Cardiac muscle cell (in vitro differentiated cells and primary cell): ENCODE measurements at regions not wholly inside any gene's neighbourhood (a gene's known extent, or its start where the extent isn't known, plus 50 kb on each side); places are given as distances from the start of the nearest gene placed in this dataset.

Experiments used
- DNase-seq, 2 donors: peaks; one replicate each; pipeline versions ENCODE4 v3.0.0 to v3.0.0-alpha.2; 2010 to 2017; ENCODE audit warnings: low read depth in 1 of 2, low spot score in 1 of 2
- H3K27ac ChIP-seq: fragments of 200-600 bp; sonication (generic); 2 replicates; pipeline ENCODE4 v1.5.1; 2016
- H3K27me3 ChIP-seq: fragments of 200-600 bp; sonication (generic); 2 replicates; pipeline ENCODE4 v1.6.0; 2016; ENCODE audit warnings: control low read depth
- H3K36me3 ChIP-seq: fragments of 200-600 bp; sonication (generic); 2 replicates; pipeline ENCODE4 v1.5.1; 2016; ENCODE audit warnings: control low read depth
- H3K4me1 ChIP-seq: fragments of 200-600 bp; sonication (generic); 2 replicates; pipeline ENCODE4 v1.8.1; 2017; ENCODE audit warnings: low read depth, mild to moderate bottlenecking, mixed run types
- H3K4me3 ChIP-seq: fragments of 200-600 bp; sonication (generic); 2 replicates; pipeline ENCODE4 v1.5.1; 2016; ENCODE audit warnings: mild to moderate bottlenecking
- H3K9me3 ChIP-seq: fragments of 200-600 bp; sonication (generic); 2 replicates; pipeline ENCODE4 v1.5.1; 2017; ENCODE audit warnings: low read depth, mild to moderate bottlenecking, control low read depth
- TF ChIP-seq, protein P1 (sequence below): IDR thresholded peaks from 2 replicates; pipeline ENCODE4 v1.5.1; 2012; ENCODE audit warnings: low read depth, mild to moderate bottlenecking, low read length

DNA sequence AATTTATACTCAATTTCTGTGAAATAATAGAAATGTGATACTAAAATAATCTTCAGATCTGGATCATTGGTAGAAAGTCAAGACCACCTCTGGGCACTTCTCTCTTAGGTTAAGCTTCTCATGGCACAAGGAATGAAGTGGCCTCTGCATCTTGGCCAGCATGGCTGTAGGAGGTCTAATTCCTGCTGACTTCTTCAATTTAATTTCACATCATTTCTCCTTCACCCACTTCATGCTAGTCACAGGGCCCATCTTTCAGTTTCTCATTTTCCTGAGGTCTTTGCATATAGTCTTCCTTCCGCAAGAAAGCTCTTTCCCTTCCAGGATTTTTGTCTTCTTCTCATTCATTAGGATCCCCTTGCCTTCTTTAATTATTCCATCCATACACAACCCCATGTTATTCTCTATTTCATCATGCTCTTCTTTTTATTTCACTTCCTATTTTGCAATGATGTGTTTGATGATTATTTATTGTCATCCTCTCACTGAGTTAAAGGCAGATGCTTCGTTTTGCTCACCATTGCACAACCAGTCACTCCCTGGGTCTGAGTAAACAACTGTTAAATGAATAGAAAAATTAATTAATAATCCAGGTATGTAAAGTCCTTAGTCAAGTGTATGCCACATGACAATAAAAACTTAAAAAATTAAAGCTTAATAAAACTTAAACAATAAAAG lies 397.4 kb downstream of the SPRY2 start:
- Histone ChIP-seq H3K4me3 (no peak overlapping the region), H3K27ac (no peak overlapping the region), H3K9me3 (no peaks in the 10 kb centered on the region), H3K36me3 (no peaks in the 10 kb centered on the region), H3K27me3 (no peaks in the 10 kb centered on the region), H3K4me1 (no peaks in the 10 kb centered on the region)
- no peak for DNase-seq
- TF ChIP-seq, protein P1, sequence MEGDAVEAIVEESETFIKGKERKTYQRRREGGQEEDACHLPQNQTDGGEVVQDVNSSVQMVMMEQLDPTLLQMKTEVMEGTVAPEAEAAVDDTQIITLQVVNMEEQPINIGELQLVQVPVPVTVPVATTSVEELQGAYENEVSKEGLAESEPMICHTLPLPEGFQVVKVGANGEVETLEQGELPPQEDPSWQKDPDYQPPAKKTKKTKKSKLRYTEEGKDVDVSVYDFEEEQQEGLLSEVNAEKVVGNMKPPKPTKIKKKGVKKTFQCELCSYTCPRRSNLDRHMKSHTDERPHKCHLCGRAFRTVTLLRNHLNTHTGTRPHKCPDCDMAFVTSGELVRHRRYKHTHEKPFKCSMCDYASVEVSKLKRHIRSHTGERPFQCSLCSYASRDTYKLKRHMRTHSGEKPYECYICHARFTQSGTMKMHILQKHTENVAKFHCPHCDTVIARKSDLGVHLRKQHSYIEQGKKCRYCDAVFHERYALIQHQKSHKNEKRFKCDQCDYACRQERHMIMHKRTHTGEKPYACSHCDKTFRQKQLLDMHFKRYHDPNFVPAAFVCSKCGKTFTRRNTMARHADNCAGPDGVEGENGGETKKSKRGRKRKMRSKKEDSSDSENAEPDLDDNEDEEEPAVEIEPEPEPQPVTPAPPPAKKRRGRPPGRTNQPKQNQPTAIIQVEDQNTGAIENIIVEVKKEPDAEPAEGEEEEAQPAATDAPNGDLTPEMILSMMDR = no peak

DNA sequence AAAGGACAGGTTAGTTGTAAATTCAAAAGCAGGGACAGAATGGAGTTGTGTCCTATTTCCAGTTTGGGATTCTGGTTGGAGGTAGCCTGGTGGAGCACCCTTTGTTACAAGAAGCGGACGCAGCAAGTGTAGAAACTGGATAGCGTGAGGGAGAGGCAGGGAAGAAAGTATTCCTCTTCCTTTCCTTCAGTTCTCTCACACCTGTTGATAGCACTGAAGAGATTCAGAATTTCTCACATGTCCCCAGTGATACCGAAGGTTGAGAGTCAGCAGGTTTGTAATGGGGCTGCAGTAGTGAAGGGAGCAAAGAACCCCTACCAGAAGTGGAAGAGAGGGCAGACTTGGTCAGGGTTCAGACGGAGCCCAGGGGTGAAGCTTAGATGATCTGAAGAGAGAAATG lies 399.2 kb downstream of the SPRY2 start:
- Histone ChIP-seq H3K4me1 (no peaks in the 10 kb centered on the region), H3K9me3 (no peaks in the 10 kb centered on the region), H3K27ac (no peak overlapping the region), H3K36me3 (no peaks in the 10 kb centered on the region), H3K27me3 (no peaks in the 10 kb centered on the region), H3K4me3 (no peak overlapping the region)
- no peak for DNase-seq
- TF ChIP-seq, protein P1 = no peak

DNA sequence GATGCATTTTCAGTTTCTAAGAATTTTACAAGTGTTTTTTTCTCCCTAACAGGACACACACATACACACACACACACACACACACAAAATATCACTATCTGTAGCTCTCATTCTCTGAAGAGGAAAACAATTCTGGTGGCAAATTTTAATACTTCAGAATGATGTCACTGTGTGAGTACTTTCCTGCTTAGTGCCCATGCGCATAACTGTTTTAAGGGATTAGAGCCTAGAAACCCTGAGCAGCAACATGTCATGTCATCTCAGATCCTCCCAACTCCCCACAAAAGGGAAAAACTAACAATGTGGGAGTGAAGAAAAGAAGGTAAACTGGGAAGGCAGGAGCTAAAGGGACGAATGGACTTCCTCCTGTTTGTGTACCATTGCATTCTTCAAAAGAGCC lies 401.2 kb downstream of the SPRY2 start:
- Histone ChIP-seq H3K4me1 (no peaks in the 10 kb centered on the region), H3K9me3 (no peaks in the 10 kb centered on the region), H3K27ac (no peak overlapping the region), H3K36me3 (no peaks in the 10 kb centered on the region), H3K27me3 (no peaks in the 10 kb centered on the region), H3K4me3 (no peak overlapping the region)
- DNase-seq = no peak
- TF ChIP-seq, protein P1 = no peak

DNA sequence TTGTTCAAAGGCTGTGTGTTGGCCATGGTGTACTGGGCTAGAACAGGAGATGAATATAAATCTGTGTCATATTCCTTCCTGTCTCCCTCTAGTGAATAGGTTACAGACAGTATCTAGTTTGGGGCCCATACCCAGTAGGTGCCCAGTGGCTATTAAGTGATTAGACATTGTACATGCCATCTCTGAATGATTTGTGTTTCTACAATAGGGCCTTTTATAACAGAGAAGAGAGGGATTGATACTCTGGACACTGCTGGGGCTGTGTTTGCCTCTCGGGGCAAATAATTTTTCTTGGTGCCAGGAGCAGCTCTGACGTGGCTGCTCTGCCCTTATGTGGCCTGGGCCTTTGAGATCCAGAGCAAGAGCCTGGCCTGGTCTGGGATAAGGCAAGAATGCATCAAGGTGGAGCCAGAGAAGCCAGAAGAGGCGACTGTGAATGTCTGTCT lies 403.1 kb downstream of the SPRY2 start:
- Histone ChIP-seq H3K4me1 (no peaks in the 10 kb centered on the region), H3K36me3 (no peaks in the 10 kb centered on the region), H3K27me3 (no peaks in the 10 kb centered on the region), H3K27ac (no peak overlapping the region), H3K4me3 (no peak overlapping the region), H3K9me3 (no peaks in the 10 kb centered on the region)
- no peak for DNase-seq
- TF ChIP-seq, protein P1 = no peak

DNA sequence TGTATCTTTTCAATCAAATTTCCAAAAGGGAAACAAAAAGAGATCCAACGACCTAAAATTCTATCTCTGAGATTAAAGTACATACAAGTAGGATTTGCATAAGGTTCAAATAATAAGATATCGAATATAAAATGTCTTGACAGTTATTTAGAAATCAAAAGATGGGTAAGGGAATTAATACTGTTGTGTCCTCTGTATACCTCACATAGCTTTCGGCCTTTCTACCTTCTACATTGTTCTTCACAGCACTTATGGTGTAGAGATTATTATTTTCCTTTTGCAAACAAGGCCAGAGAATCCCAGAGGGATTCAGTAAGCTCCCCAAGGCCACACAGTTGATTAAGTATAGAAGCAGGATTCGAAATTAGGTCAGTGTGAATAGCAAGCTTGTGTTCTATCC lies 403.6 kb downstream of the SPRY2 start:
- H3K36me3 ChIP-seq = no peaks in the 10 kb centered on the region
- no peaks in the 10 kb centered on the region for H3K4me1 ChIP-seq
- H3K27me3 ChIP-seq = no peaks in the 10 kb centered on the region
- TF ChIP-seq, protein P1 = no peak
- H3K9me3 ChIP-seq = no peaks in the 10 kb centered on the region
- DNase-seq = no peak
- no peak overlapping the region for H3K27ac ChIP-seq
- H3K4me3 ChIP-seq = no peak overlapping the region
